ENCODE measurements at regions not wholly inside any gene's neighbourhood (a gene's known extent, or its start where the extent isn't known, plus 50 kb on each side); places are given as distances from the start of the nearest gene placed in this dataset.

- H3K27ac ChIP-seq: peak overlapping the region; percentile 98
- no peaks in the 10 kb centered on the region for H3K9me3 ChIP-seq (ENCODE audit: control insufficient read depth, low read length)
- peaks cover 51% of the 10 kb centered on the region for H3K4me1 ChIP-seq
These were observed 456.3 kb upstream of the KCNMB2 start for GRCh38 chr3:178079966-178080365.

GRCh38 chr3:178082326-178082906 lies 453.8 kb upstream of the KCNMB2 start:
- Histone ChIP-seq H3K79me2 (no peaks in the 10 kb centered on the region), H2AFZ (peak overlapping the region; percentile 69), H3K4me2 (ENCODE audit: low read length) (no peak overlapping the region), H3K36me3 (ENCODE audit: control insufficient read depth, insufficient read depth, low read length) (no peaks in the 10 kb centered on the region), H3K4me1 (peaks cover 75% of the 10 kb centered on the region), H3K27ac (peak overlapping the region; percentile 98), H3K27me3 (ENCODE audit: control insufficient read depth, insufficient read depth, low read length) (no peaks in the 10 kb centered on the region), H3K9me3 (ENCODE audit: control insufficient read depth, low read length) (no peaks in the 10 kb centered on the region), H3K9ac (no peak overlapping the region), H3K4me3 (ENCODE audit: low read depth, low read length) (no peak overlapping the region)
- TF ChIP-seq CTCF (IDR thresholded peaks at IDR 0.05): no peak

More at GRCh38 chr3:178079966-178080365, 456.3 kb upstream of the KCNMB2 start:
- no peaks in the 10 kb centered on the region for H3K79me2 ChIP-seq
- no peak overlapping the region for H3K4me3 ChIP-seq (ENCODE audit: low read depth, low read length)
- H3K36me3 ChIP-seq (ENCODE audit: control insufficient read depth, insufficient read depth, low read length): no peaks in the 10 kb centered on the region
- no peak overlapping the region for H3K9ac ChIP-seq
- TF ChIP-seq CTCF (IDR thresholded peaks at IDR 0.05): no peak
- no peaks in the 10 kb centered on the region for H3K27me3 ChIP-seq (ENCODE audit: control insufficient read depth, insufficient read depth, low read length)
- peak overlapping the region; percentile 43 for H2AFZ ChIP-seq
- no peak overlapping the region for H3K4me2 ChIP-seq (ENCODE audit: low read length)

- H3K4me1 ChIP-seq: peaks cover 81% of the 10 kb centered on the region
- H3K4me2 ChIP-seq (ENCODE audit: low read length): peak overlapping the region; percentile 68
- H3K9me3 ChIP-seq (ENCODE audit: control insufficient read depth, low read length): no peaks in the 10 kb centered on the region
- peak overlapping the region; percentile 65 for H2AFZ ChIP-seq
- H3K36me3 ChIP-seq (ENCODE audit: control insufficient read depth, insufficient read depth, low read length): no peaks in the 10 kb centered on the region
- TF ChIP-seq CTCF (IDR thresholded peaks at IDR 0.05): peak; percentile 80
- peak overlapping the region; percentile 98 for H3K27ac ChIP-seq
- peak overlapping the region; percentile 8 for H3K9ac ChIP-seq
- peak overlapping the region; percentile 40 for H3K4me3 ChIP-seq (ENCODE audit: low read depth, low read length)
- H3K79me2 ChIP-seq: no peaks in the 10 kb centered on the region
- H3K27me3 ChIP-seq (ENCODE audit: control insufficient read depth, insufficient read depth, low read length): no peaks in the 10 kb centered on the region
These were observed 452.1 kb upstream of the KCNMB2 start for GRCh38 chr3:178083906-178084866.

- Histone ChIP-seq H3K27me3 (ENCODE audit: control insufficient read depth, insufficient read depth, low read length) (no peaks in the 10 kb centered on the region), H3K27ac (peak overlapping the region; percentile 98), H3K36me3 (ENCODE audit: control insufficient read depth, insufficient read depth, low read length) (no peaks in the 10 kb centered on the region), H3K9ac (peak overlapping the region; percentile 8), H3K79me2 (no peaks in the 10 kb centered on the region), H3K4me2 (ENCODE audit: low read length) (peak overlapping the region; percentile 68), H3K4me3 (ENCODE audit: low read depth, low read length) (peak overlapping the region; percentile 40), H3K4me1 (peaks cover 81% of the 10 kb centered on the region), H3K9me3 (ENCODE audit: control insufficient read depth, low read length) (no peaks in the 10 kb centered on the region), H2AFZ (peak overlapping the region; percentile 68)
- TF ChIP-seq CTCF (IDR thresholded peaks at IDR 0.05): no peak
These were observed 451.1 kb upstream of the KCNMB2 start for GRCh38 chr3:178084938-178085816.
